Mesodermal cell (in vitro differentiated cells): ENCODE measurements at regions not wholly inside any gene's neighbourhood (a gene's known extent, or its start where the extent isn't known, plus 50 kb on each side); places are given as distances from the start of the nearest gene placed in this dataset.
"Not testable (repeated sequence)": the region's sequence is repeated elsewhere in the genome, so short reads cannot be mapped to it uniquely, and the experiment has no call there.

Source experiments
- H3K27ac ChIP-seq: 2 replicates; pipeline ENCODE4 v1.7.0; 2013; ENCODE audit warnings: mild to moderate bottlenecking, low read depth, low read length, moderate library complexity; ENCODE audit not compliant: severe bottlenecking
- H3K36me3 ChIP-seq: 2 replicates; pipeline ENCODE4 v1.7.1; 2013; ENCODE audit warnings: mild to moderate bottlenecking, low read length, moderate library complexity; ENCODE audit not compliant: control insufficient read depth, insufficient read depth
- H3K4me1 ChIP-seq: one replicate; pipeline ENCODE4 v1.7.1; 2013; ENCODE audit warnings: mild to moderate bottlenecking, low read length; ENCODE audit not compliant: insufficient read depth, control insufficient read depth, poor library complexity, severe bottlenecking
- H3K4me3 ChIP-seq: 2 replicates; pipeline ENCODE4 v1.7.0; 2013; ENCODE audit warnings: low read length, control low read depth, mild to moderate bottlenecking; ENCODE audit not compliant: insufficient read depth, poor library complexity, severe bottlenecking; ENCODE audit errors: extremely low read depth
- H3K9me3 ChIP-seq: 2 replicates; pipeline ENCODE4 v1.7.1; 2013; ENCODE audit warnings: mild to moderate bottlenecking, low read length, moderate library complexity; ENCODE audit not compliant: control insufficient read depth
- WGBS, 2 experiments: methylation state at CpG; one replicate each; pipeline ENCODE4 v1.1.5; 2013; ENCODE audit warnings: missing lambda C conversion rate in 2 of 2; ENCODE audit not compliant: insufficient coverage in 2 of 2; 5-methylcytosine and 5-hydroxymethylcytosine counted together

- H3K9me3 ChIP-seq: no peaks in the 10 kb centered on the region
- no peaks in the 10 kb centered on the region for H3K36me3 ChIP-seq
- H3K4me3 ChIP-seq: no peak overlapping the region
- WGBS, 2 experiments: no CpG with 5 or more reads among the region's 1 CpG
- H3K27ac ChIP-seq: no peak overlapping the region
- no peaks in the 10 kb centered on the region for H3K4me1 ChIP-seq
These were observed 274.7 kb upstream of the ID4 start for GRCh38 chr6:19562468-19562867.

- Histone ChIP-seq H3K4me3 (no peak overlapping the region), H3K27ac (no peak overlapping the region), H3K9me3 (no peaks in the 10 kb centered on the region), H3K36me3 (no peaks in the 10 kb centered on the region), H3K4me1 (no peaks in the 10 kb centered on the region)
- WGBS, 2 experiments: 92 to 100% methylated on average over 1 to 2 of the region's 3 CpGs
These were observed 267.6 kb upstream of the ID4 start for GRCh38 chr6:19569563-19569962.

- Histone ChIP-seq H3K4me3 (no peak overlapping the region), H3K27ac (no peak overlapping the region), H3K9me3 (no peaks in the 10 kb centered on the region), H3K36me3 (no peaks in the 10 kb centered on the region), H3K4me1 (no peaks in the 10 kb centered on the region)
- WGBS, 2 experiments: 89 to 100% methylated on average over 1 to 3 of the region's 3 CpGs
These were observed 266.0 kb upstream of the ID4 start for GRCh38 chr6:19571176-19571575.

- H3K4me3 ChIP-seq: no peak overlapping the region
- no peaks in the 10 kb centered on the region for H3K4me1 ChIP-seq
- 96 to 100% methylated on average over 1 to 3 of the region's 4 CpGs for WGBS, 2 experiments
- no peaks in the 10 kb centered on the region for H3K36me3 ChIP-seq
- H3K9me3 ChIP-seq: no peaks in the 10 kb centered on the region
- H3K27ac ChIP-seq: no peak overlapping the region
These were observed 258.7 kb upstream of the ID4 start for GRCh38 chr6:19578481-19578880.

- not testable (repeated sequence) for H3K4me1 ChIP-seq, H3K4me3 ChIP-seq, H3K36me3 ChIP-seq, H3K9me3 ChIP-seq, H3K27ac ChIP-seq
- 95% methylated on average over 2 of the region's 4 CpGs; no CpG with 5 or more reads in 1 of the 2 experiments for WGBS, 2 experiments
These were observed 253.0 kb upstream of the ID4 start for GRCh38 chr6:19584207-19584606.

GRCh38 chr6:19587238-19587942 is 249.8 kb upstream of the ID4 start:
- Histone ChIP-seq H3K9me3 (no peaks in the 10 kb centered on the region), H3K36me3 (no peaks in the 10 kb centered on the region), H3K4me1 (no peaks in the 10 kb centered on the region), H3K4me3 (no peak overlapping the region), H3K27ac (no peak overlapping the region)
- 71% methylated on average over 1 of the region's 4 CpGs; no CpG with 5 or more reads in 1 of the 2 experiments for WGBS, 2 experiments

- no peaks in the 10 kb centered on the region for H3K9me3 ChIP-seq
- WGBS, 2 experiments: 75 to 92% methylated on average over 3 to 4 of the region's 5 CpGs
- no peak overlapping the region for H3K27ac ChIP-seq
- H3K4me1 ChIP-seq: no peaks in the 10 kb centered on the region
- H3K36me3 ChIP-seq: no peaks in the 10 kb centered on the region
- H3K4me3 ChIP-seq: no peak overlapping the region
These were observed 246.6 kb upstream of the ID4 start for GRCh38 chr6:19590501-19591131.

GRCh38 chr6:19597809-19598320 is 239.3 kb upstream of the ID4 start:
- Histone ChIP-seq H3K27ac (no peak overlapping the region), H3K4me1 (no peaks in the 10 kb centered on the region), H3K9me3 (no peaks in the 10 kb centered on the region), H3K4me3 (no peak overlapping the region), H3K36me3 (no peaks in the 10 kb centered on the region)
- 84 to 96% methylated on average over 3 of the region's 5 CpGs for WGBS, 2 experiments

GRCh38 chr6:19599796-19600464 is 237.2 kb upstream of the ID4 start:
- WGBS, 2 experiments: no CpG with 5 or more reads among the region's 5 CpGs
- Histone ChIP-seq H3K36me3 (no peaks in the 10 kb centered on the region), H3K4me3 (no peak overlapping the region), H3K4me1 (no peaks in the 10 kb centered on the region), H3K27ac (no peak overlapping the region), H3K9me3 (no peaks in the 10 kb centered on the region)

- WGBS, 2 experiments: 50 to 73% methylated on average over 1 to 2 of the region's 2 CpGs
- Histone ChIP-seq H3K27ac (no peak overlapping the region), H3K9me3 (no peaks in the 10 kb centered on the region), H3K36me3 (no peaks in the 10 kb centered on the region), H3K4me1 (no peaks in the 10 kb centered on the region), H3K4me3 (no peak overlapping the region)
These were observed 234.6 kb upstream of the ID4 start for GRCh38 chr6:19602434-19603013.
